NB4 (cell line): ENCODE measurements at regions not wholly inside any gene's neighbourhood (a gene's known extent, or its start where the extent isn't known, plus 50 kb on each side); places are given as distances from the start of the nearest gene placed in this dataset.

Experiments used
- DNase-seq: peaks from one replicate; pipeline ENCODE4 v3.0.0; 2010; ENCODE audit warnings: low read depth
- H3K4me3 ChIP-seq: one replicate; pipeline ENCODE4 v1.5.1; 2011; ENCODE audit warnings: mild to moderate bottlenecking, low read depth, low read length, moderate library complexity
- CTCF ChIP-seq: IDR thresholded peaks from one replicate; pipeline ENCODE4 v1.5.1; 2012; ENCODE audit warnings: low read depth, low read length
- MAX ChIP-seq: IDR thresholded peaks from 2 replicates; pipeline ENCODE4 v1.6.1; 2011; ENCODE audit warnings: low read depth, low read length
- MYC ChIP-seq: IDR thresholded peaks from 2 replicates; pipeline ENCODE4 v1.6.1; 2011; ENCODE audit warnings: low read depth, low read length
- POLR2A ChIP-seq: IDR thresholded peaks from 2 replicates; pipeline ENCODE4 v1.6.1; 2011; ENCODE audit warnings: mild to moderate bottlenecking; ENCODE audit not compliant: insufficient read length; ENCODE audit errors: extremely low read depth

DNA sequence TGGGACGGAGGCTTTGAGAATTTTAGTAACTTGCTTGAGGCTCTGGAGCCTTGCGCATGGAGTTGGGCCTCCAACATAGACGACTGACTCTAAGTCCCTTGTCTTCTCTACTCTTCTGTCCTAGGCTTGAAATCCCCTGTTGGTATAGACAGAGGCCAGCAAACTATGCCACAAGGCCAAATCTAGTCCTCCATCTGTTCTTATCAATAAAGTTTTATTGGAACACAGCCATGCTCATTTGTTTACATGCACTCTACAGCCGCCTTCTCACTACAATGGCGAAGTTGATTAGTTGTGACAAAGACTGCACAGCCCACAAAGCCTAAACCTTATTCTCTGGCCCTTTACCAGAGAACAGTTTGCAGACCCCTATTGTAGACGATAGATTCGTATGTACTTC lies 174.1 kb upstream of the ZFP64 start:
- no peak overlapping the region for H3K4me3 ChIP-seq
- TF ChIP-seq MAX (no peak), POLR2A (no peak)
- DNase-seq: no peak

DNA sequence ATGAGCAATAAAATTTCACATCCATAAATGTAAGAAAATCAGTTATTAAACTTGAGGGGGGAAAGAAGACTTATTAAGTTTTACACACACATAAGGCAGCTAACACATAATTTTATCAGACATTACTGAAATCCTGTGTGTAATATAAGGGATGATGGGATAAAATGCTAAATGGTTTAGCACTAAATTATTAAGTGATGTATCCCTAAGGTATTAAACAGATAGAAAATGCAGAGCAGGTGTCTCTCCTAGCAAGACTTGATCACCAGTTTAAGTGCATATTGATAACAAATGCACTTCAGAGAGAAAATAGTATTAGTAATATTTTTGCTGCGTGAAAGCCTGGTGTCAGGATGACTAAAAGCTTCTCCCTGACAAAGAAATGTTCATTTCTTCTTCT lies 172.8 kb upstream of the ZFP64 start:
- TF ChIP-seq MAX (no peak), CTCF (no peak), MYC (no peak), POLR2A (no peak)
- no peak overlapping the region for H3K4me3 ChIP-seq
- no peak for DNase-seq

DNA sequence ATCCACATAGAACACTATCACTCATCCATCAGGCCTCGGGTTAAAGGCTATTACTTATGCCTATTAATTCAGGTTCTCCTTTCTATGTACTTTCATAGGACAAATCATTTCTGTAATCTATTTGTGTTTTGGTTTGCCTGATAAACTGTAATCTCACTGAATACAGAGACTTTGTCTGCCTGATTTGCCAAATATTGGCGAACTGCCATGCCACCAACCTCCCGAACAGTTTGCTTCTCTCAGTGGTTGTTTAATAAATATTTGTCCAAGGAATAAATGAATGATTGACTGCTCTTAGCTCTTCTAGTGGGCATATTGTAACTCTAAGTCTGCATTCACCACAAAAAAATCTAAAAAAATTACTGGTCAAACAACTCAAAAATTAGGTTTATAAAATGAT lies 170.1 kb upstream of the ZFP64 start:
- DNase-seq: no peak
- no peak overlapping the region for H3K4me3 ChIP-seq
- TF ChIP-seq CTCF (no peak), POLR2A (no peak), MAX (no peak), MYC (no peak)

DNA sequence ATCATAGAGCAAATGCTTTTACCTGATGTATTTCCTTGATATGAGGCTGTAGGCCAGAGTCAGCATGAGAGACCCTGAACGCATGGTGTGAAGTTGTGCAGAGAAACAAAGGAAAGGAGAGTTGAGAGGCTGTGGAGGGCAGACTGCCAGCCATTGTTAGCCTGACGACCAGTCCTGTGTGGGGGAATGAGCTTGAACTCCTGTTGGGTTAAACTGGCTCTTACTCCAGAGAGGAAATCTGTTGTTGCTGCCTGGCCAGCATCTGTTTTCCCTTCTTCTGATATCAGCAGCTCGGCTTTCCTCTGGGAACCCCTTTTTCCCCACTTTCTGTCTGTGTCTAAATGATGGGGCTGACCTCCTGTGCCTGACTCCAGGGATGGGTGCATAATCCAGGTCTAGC lies 158.2 kb upstream of the ZFP64 start:
- H3K4me3 ChIP-seq: no peak overlapping the region
- TF ChIP-seq POLR2A: no peak
- no peak for TF ChIP-seq MYC
- no peak for DNase-seq

DNA sequence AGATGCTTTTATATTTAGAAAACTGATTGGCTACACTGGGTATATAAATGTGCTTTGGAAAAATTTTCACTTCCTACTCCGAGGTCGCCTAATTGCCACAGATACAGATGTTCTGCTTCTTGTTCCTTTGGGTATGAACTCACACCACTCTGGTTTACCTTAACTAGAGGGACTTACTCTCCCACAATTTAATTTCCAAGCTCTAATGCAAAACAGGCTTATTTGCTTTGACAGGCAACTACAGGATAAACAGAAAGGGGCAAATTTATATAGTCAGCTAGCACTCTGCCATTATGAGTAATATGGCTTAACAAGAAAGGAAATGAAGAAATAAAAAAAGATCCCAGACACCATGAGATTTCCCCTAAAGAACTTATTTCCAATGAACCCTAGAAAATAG lies 156.9 kb upstream of the ZFP64 start:
- no peak for DNase-seq
- TF ChIP-seq MAX: no peak
- TF ChIP-seq CTCF: no peak
- no peak for TF ChIP-seq MYC
- no peak for TF ChIP-seq POLR2A
- H3K4me3 ChIP-seq: no peak overlapping the region

- H3K4me3 ChIP-seq: no peak overlapping the region
- no peak for DNase-seq
- TF ChIP-seq MYC (no peak), POLR2A (no peak), CTCF (no peak), MAX (no peak)
Measured at GRCh38 chr20:52346797-52347196, 155.2 kb upstream of the ZFP64 start.

- no peak for DNase-seq
- H3K4me3 ChIP-seq: no peak overlapping the region
- TF ChIP-seq MAX (no peak), MYC (no peak), CTCF (no peak), POLR2A (no peak)
Measured at GRCh38 chr20:52342913-52343312, 151.3 kb upstream of the ZFP64 start.
